Heart right ventricle (tissue), 16 donors: ENCODE measurements at regions not wholly inside any gene's neighbourhood (a gene's known extent, or its start where the extent isn't known, plus 50 kb on each side); places are given as distances from the start of the nearest gene placed in this dataset.

Experiments
- ATAC-seq, 8 donors: fragments of 200-7000 bp; cut with Tn5 transposase; one replicate each; pipeline ENCODE4 v1.9.1; 2020; ENCODE audit warnings: mild to moderate bottlenecking in 8 of 8, moderate library complexity in 8 of 8, moderate number of reproducible peaks in 1 of 8
- DNase-seq, 2 donors: peaks; one replicate each; pipeline ENCODE4 v3.0.0-alpha.2; 2020
- H3K27ac ChIP-seq, 10 donors: fragments of 200-600 bp; sonication (generic) in 2 of 10; one replicate each; pipeline versions ENCODE4 v1.5.0 to v1.8.0; 2020 to 2022; ENCODE audit warnings: mild to moderate bottlenecking in 3 of 10
- H3K27me3 ChIP-seq, 7 donors: fragments of 200-600 bp; one replicate each; pipeline ENCODE4 v1.8.0; 2021 to 2022; ENCODE audit warnings: mild to moderate bottlenecking in 2 of 7
- H3K36me3 ChIP-seq, 9 donors: fragments of 200-600 bp; sonication (generic) in 1 of 9; one replicate each; pipeline versions ENCODE4 v1.5.0 to v1.8.0; 2020 to 2022; ENCODE audit warnings: mild to moderate bottlenecking in 2 of 9
- H3K4me1 ChIP-seq, 9 donors: fragments of 200-600 bp; sonication (generic) in 1 of 9; one replicate each; pipeline versions ENCODE4 v1.5.0 to v1.8.0; 2020 to 2022; ENCODE audit warnings: mild to moderate bottlenecking in 4 of 9
- H3K4me3 ChIP-seq, 10 donors: fragments of 200-600 bp; sonication (generic) in 2 of 10; one replicate each; pipeline versions ENCODE4 v1.5.0 to v1.8.0; 2020 to 2022; ENCODE audit warnings: mild to moderate bottlenecking in 7 of 10, moderate library complexity in 2 of 10
- H3K9me3 ChIP-seq, 11 donors: fragments of 200-600 bp in 10 of 11; sonication (generic) in 2 of 11; one replicate each; pipeline versions ENCODE4 v1.5.0 to v1.8.0; 2013 to 2022; ENCODE audit warnings: mild to moderate bottlenecking in 2 of 11, control low read depth in 1 of 11, moderate library complexity in 1 of 11
- CTCF ChIP-seq, 9 donors: fragments of 200-600 bp; sonication (generic) in 2 of 9; IDR thresholded peaks; one replicate each; pipeline versions ENCODE4 v1.5.0 to v1.8.0; 2021 to 2022; ENCODE audit warnings: antibody characterized with exemption in 9 of 9, mild to moderate bottlenecking in 5 of 9, moderate library complexity in 1 of 9
- WGBS, 2 donors: extraction: QIAGEN DNeasy Blood & Tissue Kit; methylation state at CpG; one replicate each; pipeline ENCODE4 v1.1.7; 2013; ENCODE audit warnings: inconsistent platforms in 1 of 2; 5-methylcytosine and 5-hydroxymethylcytosine counted together
- intact Hi-C, 10 donors: fragments of 100-400 bp; cut with DNase I; formaldehyde crosslinking; loops; one replicate each; pipeline versions ENCODE4 v1.11.1 to v1.14.2; 2022
- donor health status: Arrhythmogenic right ventricular cardiomyopathy.
- donor health status: ischemic (EF 13 %, LVEDD 7.1; RV severe dilation, severe dysfunction).
- donor health status: healthy with polysubstance abuse.
- donor health status: DM: no; HTN: yes; CAD: no.
- donor health status: DM: no; HTN: no; CAD: no.
- donor health status: ischemic (EF 25% LVEDD 6.9; RV normal size, moderate dysfunction).
- donor health status: ischemic (EF 25% LVEDD 5.7; RV mildly dilated, moderate dysfunction).
- donor health status: healthy.
- donor health status: DM: yes; HTN: yes; CAD: no.
- donor health status: Ischemic cardiomyopathy.
- donor health status: ischemic (EF 35%, LVEDD 5.7; RV mildly dilated, moderate dysfunction).
- donor health status: nonischemic (EF 11% LVEDD 7.7; RV severe dilation, severe dysfunction).
- donor health status: DM: yes; HTN: yes; CAD: no.
- donor health status: PGD.
- donor health status: ischemic (EF 29% LVEDD 5.4; RV normal size, mild dysfunction).
- donor health status: nonischemic (EF 23%, LVEDD 6.1; RV moderate dilation, normal function).

- Histone ChIP-seq H3K4me3 (no peak overlapping the region), H3K4me1 (peaks cover 0 to 3% (median 0%) of the 10 kb centered on the region in 9 donors), H3K36me3 (no peaks in the 10 kb centered on the region), H3K9me3 (no peaks in the 10 kb centered on the region), H3K27ac (no peak overlapping the region), H3K27me3 (no peaks in the 10 kb centered on the region)
- WGBS, 2 donors, result 96 to 97% methylated on average over 5 of the region's 5 CpGs
- TF ChIP-seq CTCF (IDR thresholded peaks at IDR 0.05), result no peak
- DNase-seq (no peak), ATAC-seq (no peak)
- intact Hi-C loops, result loop anchor here in 2 of 10 donors (5.0 to 10.0 kb wide), 2 partner anchors 769 to 797 kb away; no protein-coding TSS in a partner anchor
These were observed 72.0 kb upstream of the FER start for GRCh38 chr5:108675736-108676135.

- Histone ChIP-seq H3K36me3 (no peaks in the 10 kb centered on the region), H3K4me3 (no peak overlapping the region), H3K27ac (no peak overlapping the region), H3K9me3 (no peaks in the 10 kb centered on the region), H3K27me3 (no peaks in the 10 kb centered on the region), H3K4me1 (peaks cover 0 to 8% (median 0%) of the 10 kb centered on the region in 9 donors)
- TF ChIP-seq CTCF (IDR thresholded peaks at IDR 0.05), result no peak
- WGBS, 2 donors, result 50 to 72% methylated on average over 2 of the region's 2 CpGs
- intact Hi-C loops, result loop anchor here in 1 of 10 donors (10.0 kb wide), 1 partner anchor 772 kb away; no protein-coding TSS in a partner anchor
- ATAC-seq, result no peak
- no peak for DNase-seq
These were observed 75.1 kb upstream of the FER start for GRCh38 chr5:108672639-108673038.

GRCh38 chr5:108670591-108671289 lies 77.0 kb upstream of the FER start:
- WGBS, 2 donors, result 51 to 55% methylated on average over 7 of the region's 7 CpGs
- no peak for DNase-seq
- no peak for TF ChIP-seq CTCF (IDR thresholded peaks at IDR 0.05)
- H3K27ac ChIP-seq, result no peak overlapping the region
- H3K4me3 ChIP-seq, result no peak overlapping the region
- H3K27me3 ChIP-seq, result no peaks in the 10 kb centered on the region
- ATAC-seq, result peak in 5 of 8 donors; percentile 57 to 81 (median 61)
- peaks cover 0 to 5% (median 0%) of the 10 kb centered on the region in 11 donors for H3K9me3 ChIP-seq
- intact Hi-C loops, result loop anchor here in 1 of 10 donors (10.0 kb wide), 1 partner anchor 774 kb away; no protein-coding TSS in a partner anchor
- H3K36me3 ChIP-seq, result no peaks in the 10 kb centered on the region
- peaks cover 0 to 8% (median 0%) of the 10 kb centered on the region in 9 donors for H3K4me1 ChIP-seq

GRCh38 chr5:108669462-108669861 lies 78.2 kb upstream of the FER start:
- intact Hi-C loops, result no loop called here
- H3K27ac ChIP-seq, result no peak overlapping the region
- 71 to 72% methylated on average over 1 of the region's 1 CpG for WGBS, 2 donors

More at GRCh38 chr5:108669462-108669861, 78.2 kb upstream of the FER start:
- Histone ChIP-seq H3K4me3 (no peak overlapping the region), H3K9me3 (peaks cover 0 to 5% (median 0%) of the 10 kb centered on the region in 11 donors), H3K27me3 (no peaks in the 10 kb centered on the region), H3K36me3 (no peaks in the 10 kb centered on the region), H3K4me1 (peaks cover 0 to 8% (median 0%) of the 10 kb centered on the region in 9 donors)
- no peak for ATAC-seq
- no peak for TF ChIP-seq CTCF (IDR thresholded peaks at IDR 0.05)
- no peak for DNase-seq
